Kidney (tissue), 13 donors: ENCODE measurements at regions not wholly inside any gene's neighbourhood (a gene's known extent, or its start where the extent isn't known, plus 50 kb on each side); places are given as distances from the start of the nearest gene placed in this dataset.

ENCODE experiments used
- DNase-seq, 5 donors: peaks; one replicate each; pipeline ENCODE4 v3.0.0-alpha.2; 2013 to 2020
- FAIRE-seq: peaks from 2 replicates; lab custom pipeline; 2012; peaks lifted over from hg19 to GRCh38; lab: Jason Lieb, UNC
- H3K27ac ChIP-seq, 2 donors: one replicate each; pipeline ENCODE4 v1.7.0; 2013; ENCODE audit warnings: low read depth in 2 of 2, low read length in 2 of 2, inconsistent platforms in 1 of 2
- H3K27me3 ChIP-seq: one replicate; pipeline ENCODE4 v1.7.1; 2013; ENCODE audit warnings: low read length, inconsistent platforms; ENCODE audit not compliant: control insufficient read depth, insufficient read depth
- H3K36me3 ChIP-seq, 3 donors: one replicate each; pipeline versions ENCODE4 v1.7.0 to v1.7.1; 2013; ENCODE audit warnings: low read length in 3 of 3, control low read depth in 1 of 3, inconsistent platforms in 1 of 3; ENCODE audit not compliant: insufficient read depth in 3 of 3, control insufficient read depth in 2 of 3
- H3K4me1 ChIP-seq, 3 donors: one replicate each; pipeline versions ENCODE4 v1.7.0 to v1.7.1; 2013; ENCODE audit warnings: low read length in 3 of 3, inconsistent platforms in 1 of 3, low read depth in 1 of 3; ENCODE audit not compliant: control insufficient read depth in 2 of 3, insufficient read depth in 2 of 3
- H3K4me3 ChIP-seq, 3 donors: one replicate each; pipeline versions ENCODE4 v1.7.0 to v1.8.1; 2013; ENCODE audit warnings: low read length in 3 of 3, control low read depth in 1 of 3, inconsistent platforms in 1 of 3
- H3K9ac ChIP-seq, 3 donors: one replicate each; pipeline versions ENCODE4 v1.7.0 to v1.7.1; 2013; ENCODE audit warnings: low read length in 3 of 3, control low read depth in 1 of 3, inconsistent platforms in 1 of 3
- H3K9me3 ChIP-seq, 3 donors: one replicate each; pipeline versions ENCODE4 v1.7.0 to v1.7.1; 2013; ENCODE audit warnings: low read length in 3 of 3, control low read depth in 1 of 3, inconsistent platforms in 1 of 3; ENCODE audit not compliant: control insufficient read depth in 2 of 3, insufficient read depth in 1 of 3
- intact Hi-C: fragments of 100-400 bp; cut with DNase I; formaldehyde crosslinking; loops from one replicate; pipeline ENCODE4 v1.11.1; 2022
- TF ChIP-seq, protein P1 (sequence below): IDR thresholded peaks from 3 replicates; pipeline ENCODE4 v1.5.1; 2012; ENCODE audit warnings: mild to moderate bottlenecking, moderate library complexity, borderline replicate concordance; ENCODE audit not compliant: insufficient read depth; ENCODE audit errors: extremely low read depth
- donor health status: control.
- donor health status: control.
- donor health status: control.
- donor health status: control.
- donor health status: control.
- donor health status: DM: yes; HTN: yes; CAD: no.
- donor health status: Normal renal cell carcinoma (clear cell type).

DNA sequence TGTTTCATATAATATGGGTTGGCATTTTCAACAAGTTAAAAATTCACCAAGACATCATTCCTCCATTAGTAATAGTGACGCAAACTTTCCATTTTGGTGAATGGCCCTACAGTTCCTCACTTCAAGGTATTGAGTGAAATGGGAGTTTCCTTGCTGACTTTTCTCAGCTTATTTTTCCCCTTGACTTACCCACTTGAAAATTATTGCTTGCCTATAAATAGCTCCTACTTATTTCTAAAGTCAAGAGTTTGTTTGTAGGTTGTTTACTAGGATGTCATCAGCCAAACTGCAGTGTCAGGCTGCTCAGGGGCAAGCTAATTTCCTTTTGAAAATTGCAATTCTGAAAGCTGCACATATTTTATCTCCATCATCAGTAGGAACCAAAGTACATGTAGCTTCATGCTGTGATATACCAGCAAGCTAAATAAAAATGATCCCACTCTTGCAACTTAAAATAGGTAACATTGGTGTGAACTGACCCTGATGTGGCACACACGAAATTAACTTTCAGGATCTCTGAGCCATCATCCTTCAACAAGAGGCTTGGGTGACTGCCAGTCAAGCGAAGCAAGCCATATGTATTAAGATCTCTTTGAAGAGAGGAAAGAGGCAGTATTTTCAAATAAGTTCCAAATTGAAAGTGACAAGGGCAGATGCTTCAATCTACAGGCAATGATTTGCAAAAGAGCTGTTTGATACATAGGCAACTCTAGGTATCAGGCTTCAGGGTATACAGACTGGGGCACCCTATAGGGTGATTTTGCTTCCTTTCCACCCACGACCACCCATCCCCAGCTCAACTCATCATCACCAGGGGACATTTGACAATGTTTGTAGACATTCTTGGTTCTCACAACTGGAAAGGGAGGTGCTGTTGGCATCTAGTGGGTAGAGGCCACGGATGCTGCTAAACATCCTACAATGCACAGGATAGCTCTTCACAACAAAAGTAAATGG is 66.8 kb upstream of the RASGRP1 start:
- intact Hi-C loops, result no loop called here
- Histone ChIP-seq H3K4me1 (peaks cover 0 to 9% (median 0%) of the 10 kb centered on the region in 3 donors), H3K9me3 (no peaks in the 10 kb centered on the region), H3K36me3 (no peaks in the 10 kb centered on the region), H3K4me3 (no peak overlapping the region), H3K27me3 (no peaks in the 10 kb centered on the region), H3K9ac (no peak overlapping the region), H3K27ac (no peak overlapping the region)
- no peak for FAIRE-seq
- TF ChIP-seq, protein P1, sequence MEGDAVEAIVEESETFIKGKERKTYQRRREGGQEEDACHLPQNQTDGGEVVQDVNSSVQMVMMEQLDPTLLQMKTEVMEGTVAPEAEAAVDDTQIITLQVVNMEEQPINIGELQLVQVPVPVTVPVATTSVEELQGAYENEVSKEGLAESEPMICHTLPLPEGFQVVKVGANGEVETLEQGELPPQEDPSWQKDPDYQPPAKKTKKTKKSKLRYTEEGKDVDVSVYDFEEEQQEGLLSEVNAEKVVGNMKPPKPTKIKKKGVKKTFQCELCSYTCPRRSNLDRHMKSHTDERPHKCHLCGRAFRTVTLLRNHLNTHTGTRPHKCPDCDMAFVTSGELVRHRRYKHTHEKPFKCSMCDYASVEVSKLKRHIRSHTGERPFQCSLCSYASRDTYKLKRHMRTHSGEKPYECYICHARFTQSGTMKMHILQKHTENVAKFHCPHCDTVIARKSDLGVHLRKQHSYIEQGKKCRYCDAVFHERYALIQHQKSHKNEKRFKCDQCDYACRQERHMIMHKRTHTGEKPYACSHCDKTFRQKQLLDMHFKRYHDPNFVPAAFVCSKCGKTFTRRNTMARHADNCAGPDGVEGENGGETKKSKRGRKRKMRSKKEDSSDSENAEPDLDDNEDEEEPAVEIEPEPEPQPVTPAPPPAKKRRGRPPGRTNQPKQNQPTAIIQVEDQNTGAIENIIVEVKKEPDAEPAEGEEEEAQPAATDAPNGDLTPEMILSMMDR, result no peak
- DNase-seq, result no peak

DNA sequence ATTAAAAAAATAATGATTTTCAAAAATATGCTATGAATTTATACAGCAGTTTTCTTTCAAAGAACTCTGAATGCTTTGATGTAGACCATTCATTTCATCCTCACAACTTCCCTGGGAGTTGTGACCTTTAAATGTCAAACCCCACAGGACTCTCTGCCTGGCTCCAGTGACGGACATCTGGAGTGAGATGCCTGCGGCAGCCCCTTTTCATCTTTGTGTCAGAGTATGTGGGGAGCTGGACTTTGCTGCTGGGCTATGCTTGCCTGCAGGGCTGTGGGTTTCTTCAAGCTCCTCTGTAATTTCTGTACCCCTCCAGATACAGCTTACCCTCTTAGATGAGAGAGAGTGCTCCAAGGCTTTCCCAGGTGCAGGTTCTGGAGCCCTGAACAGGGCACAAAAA is 70.6 kb upstream of the RASGRP1 start:
- no peak overlapping the region for H3K4me3 ChIP-seq
- H3K36me3 ChIP-seq, result no peaks in the 10 kb centered on the region
- FAIRE-seq (no peak), DNase-seq (peak in 1 of 5 donors; percentile 33)
- intact Hi-C loops, result no loop called here
- H3K9me3 ChIP-seq, result no peaks in the 10 kb centered on the region
- no peaks in the 10 kb centered on the region for H3K4me1 ChIP-seq
- H3K9ac ChIP-seq, result no peak overlapping the region
- H3K27me3 ChIP-seq, result no peaks in the 10 kb centered on the region
- TF ChIP-seq, protein P1, result no peak
- no peak overlapping the region for H3K27ac ChIP-seq

DNA sequence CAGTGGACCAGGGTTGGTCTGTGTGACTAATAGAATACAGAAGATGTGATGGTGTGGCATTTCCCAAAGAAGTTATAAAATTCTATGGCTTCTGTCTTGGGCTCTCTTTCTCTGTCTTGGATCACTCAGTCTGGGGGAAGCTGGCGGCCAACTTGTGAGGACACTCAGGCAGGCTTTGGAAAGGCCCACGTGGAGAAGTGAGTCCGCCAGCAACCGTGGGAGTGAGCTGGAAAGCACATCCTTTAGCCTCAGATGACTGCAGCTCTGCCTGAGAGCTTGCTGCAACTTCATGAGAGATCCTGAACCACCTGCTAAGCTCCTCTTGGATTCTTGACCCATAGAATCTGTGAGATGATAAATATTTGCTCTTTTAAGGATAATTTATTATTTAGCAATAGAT is 72.0 kb upstream of the RASGRP1 start:
- Histone ChIP-seq H3K27me3 (no peaks in the 10 kb centered on the region), H3K27ac (no peak overlapping the region), H3K9ac (no peak overlapping the region), H3K4me1 (no peaks in the 10 kb centered on the region), H3K9me3 (no peaks in the 10 kb centered on the region), H3K4me3 (no peak overlapping the region), H3K36me3 (no peaks in the 10 kb centered on the region)
- FAIRE-seq, result no peak
- TF ChIP-seq, protein P1, result no peak
- no peak for DNase-seq
- intact Hi-C loops, result no loop called here
